Keratinocyte (primary cell): ENCODE measurements at regions not wholly inside any gene's neighbourhood (a gene's known extent, or its start where the extent isn't known, plus 50 kb on each side); places are given as distances from the start of the nearest gene placed in this dataset.

Experiments
- CTCF ChIP-seq, 3 experiments: IDR thresholded peaks in 1 of 3; conservative IDR thresholded peaks in 1 of 3; optimal IDR thresholded peaks in 1 of 3; 2 replicates in 2 of 3; 3 replicates in 1 of 3; pipeline versions ENCODE3 to v1.5.1; 2011; ENCODE audit warnings: low read length in 3 of 3, mild to moderate bottlenecking in 3 of 3, moderate library complexity in 2 of 3, control low read depth in 1 of 3, inconsistent platforms in 1 of 3; ENCODE audit not compliant: insufficient read depth in 2 of 3; ENCODE audit errors: extremely low read depth in 1 of 3
- EZH2 ChIP-seq: IDR thresholded peaks from one replicate; pipeline ENCODE4 v1.6.1; 2012; ENCODE audit warnings: inconsistent platforms, mild to moderate bottlenecking, low read length, moderate library complexity

- TF ChIP-seq CTCF (optimal IDR thresholded peaks at IDR 0.05 in 1 of 3, IDR thresholded peaks at IDR 0.05 in 1 of 3, conservative IDR thresholded peaks at IDR 0.05 in 1 of 3; ENCODE audit: extremely low read depth in 1 of 3, insufficient read depth in 2 of 3, low read length in 3 of 3) (no peak), EZH2 (no peak)
Measured at GRCh38 chr12:71315328-71315985, 124.1 kb upstream of the LGR5 start.
